Nephron (organoid): ENCODE measurements at regions not wholly inside any gene's neighbourhood (a gene's known extent, or its start where the extent isn't known, plus 50 kb on each side); places are given as distances from the start of the nearest gene placed in this dataset.

Experiments used
- H3K27ac Mint-ChIP-seq, 3 experiments: 2 replicates each; pipeline ENCODE4 v1.8.0; 2020; ENCODE audit warnings: mixed read lengths in 3 of 3, mild to moderate bottlenecking in 2 of 3, moderate library complexity in 1 of 3
- H3K27me3 Mint-ChIP-seq: 2 replicates; pipeline ENCODE4 v1.8.0; 2021; ENCODE audit warnings: low read depth, mild to moderate bottlenecking, moderate library complexity, mixed read lengths
- H3K36me3 Mint-ChIP-seq: 2 replicates; pipeline ENCODE4 v1.8.0; 2020; ENCODE audit warnings: low read depth, mixed read lengths
- H3K4me1 Mint-ChIP-seq: 2 replicates; pipeline ENCODE4 v1.8.0; 2020; ENCODE audit warnings: mixed read lengths
- H3K4me3 Mint-ChIP-seq, 3 experiments: 2 replicates each; pipeline ENCODE4 v1.8.0; 2020; ENCODE audit warnings: mild to moderate bottlenecking in 3 of 3, mixed read lengths in 3 of 3, moderate library complexity in 2 of 3
- H3K9me3 Mint-ChIP-seq: 2 replicates; pipeline ENCODE4 v1.8.0; 2020; ENCODE audit warnings: mixed read lengths
- CTCF ChIP-seq, 3 experiments: fragments of 200-600 bp; sonication (generic); IDR thresholded peaks; one replicate each; pipeline ENCODE4 v1.5.0; 2021; ENCODE audit warnings: antibody characterized with exemption in 3 of 3; ENCODE audit not compliant: unreplicated experiment in 3 of 3

- peak overlapping the region; percentile 89 to 95 (median 93) for H3K27ac Mint-ChIP-seq
- H3K4me3 Mint-ChIP-seq = no peak overlapping the region
- TF ChIP-seq CTCF (IDR thresholded peaks at IDR 0.05; ENCODE audit: unreplicated experiment in 3 of 3) = no peak
- no peaks in the 10 kb centered on the region for H3K27me3 Mint-ChIP-seq
- H3K36me3 Mint-ChIP-seq = no peaks in the 10 kb centered on the region
- no peaks in the 10 kb centered on the region for H3K9me3 Mint-ChIP-seq
- peaks cover 12% of the 10 kb centered on the region for H3K4me1 Mint-ChIP-seq
Observed at GRCh38 chr12:63079791-63080502, 71.1 kb downstream of the AVPR1A start.

- no peaks in the 10 kb centered on the region for H3K9me3 Mint-ChIP-seq
- no peak for TF ChIP-seq CTCF (IDR thresholded peaks at IDR 0.05; ENCODE audit: unreplicated experiment in 3 of 3)
- H3K4me3 Mint-ChIP-seq = no peak overlapping the region
- H3K27me3 Mint-ChIP-seq = no peaks in the 10 kb centered on the region
- no peaks in the 10 kb centered on the region for H3K36me3 Mint-ChIP-seq
- H3K4me1 Mint-ChIP-seq = peaks cover 12% of the 10 kb centered on the region
- H3K27ac Mint-ChIP-seq = peak overlapping the region; percentile 89 to 95 (median 93)
Observed at GRCh38 chr12:63078906-63079305, 72.1 kb downstream of the AVPR1A start.

- peaks cover 12% of the 10 kb centered on the region for H3K4me1 Mint-ChIP-seq
- no peaks in the 10 kb centered on the region for H3K9me3 Mint-ChIP-seq
- no peak overlapping the region for H3K27ac Mint-ChIP-seq
- no peak for TF ChIP-seq CTCF (IDR thresholded peaks at IDR 0.05; ENCODE audit: unreplicated experiment in 3 of 3)
- no peaks in the 10 kb centered on the region for H3K27me3 Mint-ChIP-seq
- H3K4me3 Mint-ChIP-seq = no peak overlapping the region
- no peaks in the 10 kb centered on the region for H3K36me3 Mint-ChIP-seq
Observed at GRCh38 chr12:63075376-63076060, 75.5 kb downstream of the AVPR1A start.

GRCh38 chr12:63070709-63071108 lies 80.3 kb downstream of the AVPR1A start:
- Mint-ChIP-seq H3K27ac (no peak overlapping the region), H3K27me3 (no peaks in the 10 kb centered on the region), H3K4me3 (no peak overlapping the region), H3K4me1 (peaks cover 11% of the 10 kb centered on the region), H3K36me3 (no peaks in the 10 kb centered on the region), H3K9me3 (no peaks in the 10 kb centered on the region)
- TF ChIP-seq CTCF (IDR thresholded peaks at IDR 0.05; ENCODE audit: unreplicated experiment in 3 of 3) = no peak

- TF ChIP-seq CTCF (IDR thresholded peaks at IDR 0.05; ENCODE audit: unreplicated experiment in 3 of 3) = no peak
- Mint-ChIP-seq H3K27ac (no peak overlapping the region), H3K9me3 (no peaks in the 10 kb centered on the region), H3K27me3 (no peaks in the 10 kb centered on the region), H3K4me3 (no peak overlapping the region), H3K4me1 (peaks cover 11% of the 10 kb centered on the region), H3K36me3 (no peaks in the 10 kb centered on the region)
Observed at GRCh38 chr12:63069860-63070617, 81.0 kb downstream of the AVPR1A start.
